ENCODE measurements at regions not wholly inside any gene's neighbourhood (a gene's known extent, or its start where the extent isn't known, plus 50 kb on each side); places are given as distances from the start of the nearest gene placed in this dataset.

GRCh38 chr3:36227980-36228379 is 152.3 kb upstream of the STAC start:
- no peak overlapping the region for H3K4me3 ChIP-seq (ENCODE audit: low read depth, poor library complexity, severe bottlenecking)
- no peak for DNase-seq (ENCODE audit: low spot score in 2 of 2)
- TF ChIP-seq CTCF (IDR thresholded peaks at IDR 0.05) (no peak), POLR2A (IDR thresholded peaks at IDR 0.05) (no peak)
- WGBS, 2 donors, result 21 to 24% methylated on average over 4 of the region's 4 CpGs
- intact Hi-C loops (cut with DNase I; ENCODE audit: low total_unique reads), result no loop called here

GRCh38 chr3:36229496-36229895 is 150.8 kb upstream of the STAC start:
- DNase-seq (ENCODE audit: low spot score in 2 of 2), result no peak
- TF ChIP-seq CTCF (IDR thresholded peaks at IDR 0.05) (no peak), POLR2A (IDR thresholded peaks at IDR 0.05) (no peak)
- no peak overlapping the region for H3K4me3 ChIP-seq (ENCODE audit: low read depth, poor library complexity, severe bottlenecking)
- intact Hi-C loops (cut with DNase I; ENCODE audit: low total_unique reads), result no loop called here
- WGBS, 2 donors, result 84 to 94% methylated on average over 1 of the region's 1 CpG

- intact Hi-C loops (cut with DNase I; ENCODE audit: low total_unique reads), result no loop called here
- TF ChIP-seq CTCF (IDR thresholded peaks at IDR 0.05), result no peak
- TF ChIP-seq POLR2A (IDR thresholded peaks at IDR 0.05), result no peak
- DNase-seq (ENCODE audit: low spot score in 2 of 2), result no peak
- no peak overlapping the region for H3K4me3 ChIP-seq (ENCODE audit: low read depth, poor library complexity, severe bottlenecking)
Measured at GRCh38 chr3:36232797-36233489, 147.4 kb upstream of the STAC start.

- intact Hi-C loops (cut with DNase I; ENCODE audit: low total_unique reads), result no loop called here
- TF ChIP-seq POLR2A (IDR thresholded peaks at IDR 0.05), result no peak
- TF ChIP-seq CTCF (IDR thresholded peaks at IDR 0.05), result no peak
- H3K4me3 ChIP-seq (ENCODE audit: low read depth, poor library complexity, severe bottlenecking), result no peak overlapping the region
- WGBS, 2 donors, result 77 to 88% methylated on average over 1 of the region's 1 CpG
- DNase-seq (ENCODE audit: low spot score in 2 of 2), result no peak
Measured at GRCh38 chr3:36244728-36245127, 135.6 kb upstream of the STAC start.

- intact Hi-C loops (cut with DNase I; ENCODE audit: low total_unique reads), result no loop called here
- WGBS, 2 donors, result 77 to 80% methylated on average over 3 of the region's 3 CpGs
- H3K4me3 ChIP-seq (ENCODE audit: low read depth, poor library complexity, severe bottlenecking), result no peak overlapping the region
- no peak for DNase-seq (ENCODE audit: low spot score in 2 of 2)
- no peak for TF ChIP-seq CTCF (IDR thresholded peaks at IDR 0.05)
- TF ChIP-seq POLR2A (IDR thresholded peaks at IDR 0.05), result no peak
Measured at GRCh38 chr3:36248374-36248773, 131.9 kb upstream of the STAC start.

- DNase-seq (ENCODE audit: low spot score in 2 of 2), result no peak
- H3K4me3 ChIP-seq (ENCODE audit: low read depth, poor library complexity, severe bottlenecking), result no peak overlapping the region
- TF ChIP-seq CTCF (IDR thresholded peaks at IDR 0.05), result no peak
- TF ChIP-seq POLR2A (IDR thresholded peaks at IDR 0.05), result no peak
- WGBS, 2 donors, result no CpG with 5 or more reads among the region's 1 CpG
- intact Hi-C loops (cut with DNase I; ENCODE audit: low total_unique reads), result no loop called here
Measured at GRCh38 chr3:36250191-36250590, 130.1 kb upstream of the STAC start.

Measured in lower leg skin (tissue), 4 donors.